ENCODE measurements at regions not wholly inside any gene's neighbourhood (a gene's known extent, or its start where the extent isn't known, plus 50 kb on each side); places are given as distances from the start of the nearest gene placed in this dataset.

GRCh38 chr2:17323697-17324096, 194.5 kb downstream of the RAD51AP2 start:
- no peak for TF ChIP-seq CTCF (conservative IDR thresholded peaks at IDR 0.05)
- no peak for TF ChIP-seq EZH2 (IDR thresholded peaks at IDR 0.05; ENCODE audit: low read depth)

Data from PC-9 (cell line).